ENCODE measurements at regions not wholly inside any gene's neighbourhood (a gene's known extent, or its start where the extent isn't known, plus 50 kb on each side); places are given as distances from the start of the nearest gene placed in this dataset.
A peak's percentile ranks its signal among the peaks of the same experiment; 100 is the strongest.

DNA sequence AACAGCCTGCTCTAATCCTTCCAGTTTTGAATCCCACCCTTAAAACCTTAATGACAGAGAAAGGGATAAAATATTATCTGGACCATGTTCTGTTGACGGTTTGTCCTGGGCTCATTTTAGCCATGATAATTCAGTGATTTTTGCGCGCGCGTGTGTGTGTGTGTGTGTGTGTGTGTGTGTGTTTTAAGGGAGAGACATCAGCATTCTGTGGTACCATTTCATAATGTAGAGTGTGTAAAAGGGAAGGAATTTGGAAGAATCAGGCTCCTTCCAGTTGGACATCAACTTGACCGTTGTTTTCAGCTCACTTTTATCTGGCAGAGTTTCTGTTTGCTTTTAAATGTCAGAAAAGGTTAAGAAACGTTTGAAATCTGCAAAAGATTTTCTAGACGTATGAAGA lies 535.5 kb downstream of the TNS1 start:
- Histone ChIP-seq H3K14ac (ENCODE audit: low read length) (no peak overlapping the region), H3K4me3 (ENCODE audit: low read depth, low read length) (no peak overlapping the region), H3K27me3 (ENCODE audit: insufficient read depth, low read length) (no peaks in the 10 kb centered on the region), H3K79me1 (ENCODE audit: low read length) (no peaks in the 10 kb centered on the region), H2AK5ac (ENCODE audit: low read length) (no peak overlapping the region), H2BK12ac (ENCODE audit: low read length) (no peak overlapping the region), H3K27ac (ENCODE audit: low read depth, low read length) (no peak overlapping the region), H2BK120ac (ENCODE audit: insufficient read depth, low read length, poor library complexity) (no peak overlapping the region), H4K91ac (ENCODE audit: low read depth, low read length) (no peak overlapping the region), H3K4me2 (ENCODE audit: low read length) (no peak overlapping the region), H4K12ac (ENCODE audit: low read depth, low read length) (no peak overlapping the region), H3K18ac (ENCODE audit: low read length) (no peak overlapping the region), H3K36me3 (ENCODE audit: control insufficient read depth in 1 of 2, insufficient read depth in 2 of 2, low read length in 2 of 2) (no peaks in the 10 kb centered on the region), H3K4ac (ENCODE audit: low read depth, low read length) (no peak overlapping the region), H3K9me3 (ENCODE audit: insufficient read depth, low read depth, low read length) (no peaks in the 10 kb centered on the region), H3K4me1 (ENCODE audit: control insufficient read depth in 1 of 2, insufficient read depth in 2 of 2, low read length in 2 of 2) (peaks cover 0 to 2% of the 10 kb centered on the region in 2 experiments), H3K23ac (ENCODE audit: low read length) (no peak overlapping the region), H3K9ac (ENCODE audit: low read length) (no peak overlapping the region), H4K8ac (ENCODE audit: low read depth, low read length) (no peak overlapping the region), H2BK5ac (ENCODE audit: low read depth, low read length, poor library complexity) (no peak overlapping the region), H2AFZ (ENCODE audit: insufficient read depth, low read length, poor library complexity) (no peak overlapping the region), H3K79me2 (ENCODE audit: control insufficient read depth, insufficient read depth, low read length, poor library complexity) (no peaks in the 10 kb centered on the region)
- no peak for DNase-seq
- WGBS (ENCODE audit: extremely low coverage, insufficient coverage, insufficient read length) = no CpG with 5 or more reads among the region's 8 CpGs

GRCh38 chr2:217466805-217467204 lies 536.0 kb downstream of the TNS1 start:
- no peak overlapping the region for H2BK12ac ChIP-seq (ENCODE audit: low read length)
- DNase-seq = no peak
- H3K14ac ChIP-seq (ENCODE audit: low read length) = no peak overlapping the region
- no peak overlapping the region for H3K4ac ChIP-seq (ENCODE audit: low read depth, low read length)
- no peaks in the 10 kb centered on the region for H3K9me3 ChIP-seq (ENCODE audit: insufficient read depth, low read depth, low read length)
- H2AFZ ChIP-seq (ENCODE audit: insufficient read depth, low read length, poor library complexity) = no peak overlapping the region
- H3K4me1 ChIP-seq (ENCODE audit: control insufficient read depth in 1 of 2, insufficient read depth in 2 of 2, low read length in 2 of 2) = peaks cover 0 to 2% of the 10 kb centered on the region in 2 experiments
- H4K8ac ChIP-seq (ENCODE audit: low read depth, low read length) = no peak overlapping the region
- H3K4me2 ChIP-seq (ENCODE audit: low read length) = no peak overlapping the region
- no peak overlapping the region for H3K9ac ChIP-seq (ENCODE audit: low read length)
- H3K79me1 ChIP-seq (ENCODE audit: low read length) = no peaks in the 10 kb centered on the region
- no peak overlapping the region for H2BK5ac ChIP-seq (ENCODE audit: low read depth, low read length, poor library complexity)
- no peak overlapping the region for H3K27ac ChIP-seq (ENCODE audit: low read depth, low read length)
- H3K27me3 ChIP-seq (ENCODE audit: insufficient read depth, low read length) = no peaks in the 10 kb centered on the region
- H2AK5ac ChIP-seq (ENCODE audit: low read length) = no peak overlapping the region
- no CpG with 5 or more reads among the region's 5 CpGs for WGBS (ENCODE audit: extremely low coverage, insufficient coverage, insufficient read length)
- H3K23ac ChIP-seq (ENCODE audit: low read length) = no peak overlapping the region
- no peak overlapping the region for H3K4me3 ChIP-seq (ENCODE audit: low read depth, low read length)
- H3K18ac ChIP-seq (ENCODE audit: low read length) = no peak overlapping the region
- H3K79me2 ChIP-seq (ENCODE audit: control insufficient read depth, insufficient read depth, low read length, poor library complexity) = no peaks in the 10 kb centered on the region
- H2BK120ac ChIP-seq (ENCODE audit: insufficient read depth, low read length, poor library complexity) = no peak overlapping the region
- H4K12ac ChIP-seq (ENCODE audit: low read depth, low read length) = no peak overlapping the region
- H3K36me3 ChIP-seq (ENCODE audit: control insufficient read depth in 1 of 2, insufficient read depth in 2 of 2, low read length in 2 of 2) = no peaks in the 10 kb centered on the region
- no peak overlapping the region for H4K91ac ChIP-seq (ENCODE audit: low read depth, low read length)

DNA sequence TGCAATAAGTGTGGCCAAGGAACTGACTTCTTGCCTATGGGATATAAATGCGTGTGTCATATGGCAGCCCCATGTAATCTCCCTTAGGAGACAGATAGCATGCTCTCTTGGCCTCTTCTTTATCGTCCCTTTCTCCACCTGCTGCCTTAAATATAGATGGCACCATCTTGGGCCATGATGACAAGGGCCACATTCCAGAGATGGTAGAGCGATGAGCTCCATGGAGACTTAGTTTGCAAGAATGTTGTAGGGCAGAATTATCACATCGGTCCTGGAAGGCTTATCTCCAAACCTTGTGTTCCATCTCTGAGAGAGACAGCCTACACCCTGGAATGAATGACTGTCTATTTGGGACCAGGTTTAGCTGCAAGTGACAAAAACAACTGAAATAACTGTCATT lies 536.7 kb downstream of the TNS1 start:
- H4K12ac ChIP-seq (ENCODE audit: low read depth, low read length) = no peak overlapping the region
- no peaks in the 10 kb centered on the region for H3K9me3 ChIP-seq (ENCODE audit: insufficient read depth, low read depth, low read length)
- H4K8ac ChIP-seq (ENCODE audit: low read depth, low read length) = no peak overlapping the region
- H3K27ac ChIP-seq (ENCODE audit: low read depth, low read length) = no peak overlapping the region
- no peak overlapping the region for H3K23ac ChIP-seq (ENCODE audit: low read length)
- no peaks in the 10 kb centered on the region for H3K27me3 ChIP-seq (ENCODE audit: insufficient read depth, low read length)
- no peaks in the 10 kb centered on the region for H3K79me2 ChIP-seq (ENCODE audit: control insufficient read depth, insufficient read depth, low read length, poor library complexity)
- no peak overlapping the region for H3K4me2 ChIP-seq (ENCODE audit: low read length)
- no CpG with 5 or more reads among the region's 4 CpGs for WGBS (ENCODE audit: extremely low coverage, insufficient coverage, insufficient read length)
- H3K36me3 ChIP-seq (ENCODE audit: control insufficient read depth in 1 of 2, insufficient read depth in 2 of 2, low read length in 2 of 2) = no peaks in the 10 kb centered on the region
- H3K4ac ChIP-seq (ENCODE audit: low read depth, low read length) = no peak overlapping the region
- no peak overlapping the region for H2BK120ac ChIP-seq (ENCODE audit: insufficient read depth, low read length, poor library complexity)
- no peak overlapping the region for H3K18ac ChIP-seq (ENCODE audit: low read length)
- peak; percentile 72 to 90 for DNase-seq
- H3K4me1 ChIP-seq (ENCODE audit: control insufficient read depth in 1 of 2, insufficient read depth in 2 of 2, low read length in 2 of 2) = peaks cover 0 to 2% of the 10 kb centered on the region in 2 experiments
- H3K79me1 ChIP-seq (ENCODE audit: low read length) = no peaks in the 10 kb centered on the region
- H4K91ac ChIP-seq (ENCODE audit: low read depth, low read length) = no peak overlapping the region
- no peak overlapping the region for H3K4me3 ChIP-seq (ENCODE audit: low read depth, low read length)
- H3K9ac ChIP-seq (ENCODE audit: low read length) = no peak overlapping the region
- H2AK5ac ChIP-seq (ENCODE audit: low read length) = no peak overlapping the region
- H2BK12ac ChIP-seq (ENCODE audit: low read length) = no peak overlapping the region
- no peak overlapping the region for H2AFZ ChIP-seq (ENCODE audit: insufficient read depth, low read length, poor library complexity)
- no peak overlapping the region for H3K14ac ChIP-seq (ENCODE audit: low read length)
- no peak overlapping the region for H2BK5ac ChIP-seq (ENCODE audit: low read depth, low read length, poor library complexity)

DNA sequence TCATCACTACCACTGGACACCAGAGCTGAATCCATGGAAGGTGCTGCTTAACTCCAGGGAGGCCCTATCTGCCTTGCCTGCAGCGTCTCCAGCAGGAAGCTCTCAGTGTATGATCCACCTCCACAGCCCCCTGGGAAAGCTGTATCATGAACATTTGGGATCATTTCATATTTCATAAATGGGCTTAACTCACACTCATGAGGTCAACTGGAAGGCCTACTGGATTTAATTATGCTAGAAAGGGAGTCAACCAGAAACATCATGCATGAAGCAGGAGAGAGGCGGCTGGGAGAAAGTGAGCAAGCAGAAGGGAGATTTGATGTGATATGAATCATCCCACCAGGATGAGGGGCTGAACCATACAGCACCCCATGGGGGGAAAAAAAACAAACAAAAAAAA lies 537.7 kb downstream of the TNS1 start:
- Histone ChIP-seq H4K91ac (ENCODE audit: low read depth, low read length) (no peak overlapping the region), H3K79me1 (ENCODE audit: low read length) (no peaks in the 10 kb centered on the region), H3K18ac (ENCODE audit: low read length) (no peak overlapping the region), H3K9ac (ENCODE audit: low read length) (no peak overlapping the region), H3K4me2 (ENCODE audit: low read length) (no peak overlapping the region), H3K9me3 (ENCODE audit: insufficient read depth, low read depth, low read length) (no peaks in the 10 kb centered on the region), H2BK120ac (ENCODE audit: insufficient read depth, low read length, poor library complexity) (no peak overlapping the region), H2AFZ (ENCODE audit: insufficient read depth, low read length, poor library complexity) (no peak overlapping the region), H3K4me1 (ENCODE audit: control insufficient read depth in 1 of 2, insufficient read depth in 2 of 2, low read length in 2 of 2) (peaks cover 0 to 2% of the 10 kb centered on the region in 2 experiments), H3K79me2 (ENCODE audit: control insufficient read depth, insufficient read depth, low read length, poor library complexity) (no peaks in the 10 kb centered on the region), H2BK5ac (ENCODE audit: low read depth, low read length, poor library complexity) (no peak overlapping the region), H3K4ac (ENCODE audit: low read depth, low read length) (no peak overlapping the region), H3K27ac (ENCODE audit: low read depth, low read length) (no peak overlapping the region), H3K4me3 (ENCODE audit: low read depth, low read length) (no peak overlapping the region), H2AK5ac (ENCODE audit: low read length) (no peak overlapping the region), H3K14ac (ENCODE audit: low read length) (no peak overlapping the region), H4K12ac (ENCODE audit: low read depth, low read length) (no peak overlapping the region), H3K36me3 (ENCODE audit: control insufficient read depth in 1 of 2, insufficient read depth in 2 of 2, low read length in 2 of 2) (no peaks in the 10 kb centered on the region), H3K23ac (ENCODE audit: low read length) (no peak overlapping the region), H2BK12ac (ENCODE audit: low read length) (no peak overlapping the region), H4K8ac (ENCODE audit: low read depth, low read length) (no peak overlapping the region), H3K27me3 (ENCODE audit: insufficient read depth, low read length) (no peaks in the 10 kb centered on the region)
- WGBS (ENCODE audit: extremely low coverage, insufficient coverage, insufficient read length) = no CpG with 5 or more reads among the region's 2 CpGs
- no peak for DNase-seq
